ENCODE measurements at regions not wholly inside any gene's neighbourhood (a gene's known extent, or its start where the extent isn't known, plus 50 kb on each side); places are given as distances from the start of the nearest gene placed in this dataset.
"Not testable (repeated sequence)": the region's sequence is repeated elsewhere in the genome, so short reads cannot be mapped to it uniquely, and the experiment has no call there.

- H3K9ac ChIP-seq (ENCODE audit: low read depth, low read length): no peak overlapping the region
- no peak overlapping the region for H3K4me3 ChIP-seq (ENCODE audit: low read depth, low read length)
- no peaks in the 10 kb centered on the region for H3K36me3 ChIP-seq (ENCODE audit: control insufficient read depth, insufficient read depth, low read length)
- no peak overlapping the region for H3K27ac ChIP-seq (ENCODE audit: low read depth, low read length)
- H3K9me3 ChIP-seq (ENCODE audit: control insufficient read depth, insufficient read depth, low read length): no peaks in the 10 kb centered on the region
- H3K4me1 ChIP-seq (ENCODE audit: control insufficient read depth, insufficient read depth, low read length): peaks cover 7% of the 10 kb centered on the region
- H3K27me3 ChIP-seq (ENCODE audit: control insufficient read depth, insufficient read depth, low read length): no peaks in the 10 kb centered on the region
Observed at GRCh38 chr2:198640463-198640862, 817.3 kb downstream of the SATB2 start.

- Histone ChIP-seq H3K4me1 (ENCODE audit: control insufficient read depth, insufficient read depth, low read length) (peaks cover 7% of the 10 kb centered on the region), H3K36me3 (ENCODE audit: control insufficient read depth, insufficient read depth, low read length) (no peaks in the 10 kb centered on the region), H3K27ac (ENCODE audit: low read depth, low read length) (no peak overlapping the region), H3K4me3 (ENCODE audit: low read depth, low read length) (no peak overlapping the region), H3K9ac (ENCODE audit: low read depth, low read length) (no peak overlapping the region), H3K27me3 (ENCODE audit: control insufficient read depth, insufficient read depth, low read length) (no peaks in the 10 kb centered on the region), H3K9me3 (ENCODE audit: control insufficient read depth, insufficient read depth, low read length) (no peaks in the 10 kb centered on the region)
Observed at GRCh38 chr2:198639580-198639979, 818.2 kb downstream of the SATB2 start.

GRCh38 chr2:198638577-198638976 lies 819.2 kb downstream of the SATB2 start:
- Histone ChIP-seq H3K4me3 (ENCODE audit: low read depth, low read length) (no peak overlapping the region), H3K36me3 (ENCODE audit: control insufficient read depth, insufficient read depth, low read length) (no peaks in the 10 kb centered on the region), H3K27ac (ENCODE audit: low read depth, low read length) (no peak overlapping the region), H3K9me3 (ENCODE audit: control insufficient read depth, insufficient read depth, low read length) (no peaks in the 10 kb centered on the region), H3K4me1 (ENCODE audit: control insufficient read depth, insufficient read depth, low read length) (peaks cover 7% of the 10 kb centered on the region), H3K27me3 (ENCODE audit: control insufficient read depth, insufficient read depth, low read length) (no peaks in the 10 kb centered on the region), H3K9ac (ENCODE audit: low read depth, low read length) (no peak overlapping the region)

- Histone ChIP-seq H3K9me3 (ENCODE audit: control insufficient read depth, insufficient read depth, low read length) (no peaks in the 10 kb centered on the region), H3K36me3 (ENCODE audit: control insufficient read depth, insufficient read depth, low read length) (no peaks in the 10 kb centered on the region), H3K9ac (ENCODE audit: low read depth, low read length) (no peak overlapping the region)
Observed at GRCh38 chr2:198630384-198630783, 826.0 kb downstream of the PLCL1 start.

GRCh38 chr2:198628596-198628995 lies 824.2 kb downstream of the PLCL1 start:
- Histone ChIP-seq H3K36me3 (ENCODE audit: control insufficient read depth, insufficient read depth, low read length) (no peaks in the 10 kb centered on the region), H3K4me3 (ENCODE audit: low read depth, low read length) (no peak overlapping the region), H3K4me1 (ENCODE audit: control insufficient read depth, insufficient read depth, low read length) (no peaks in the 10 kb centered on the region), H3K27me3 (ENCODE audit: control insufficient read depth, insufficient read depth, low read length) (no peaks in the 10 kb centered on the region), H3K27ac (ENCODE audit: low read depth, low read length) (no peak overlapping the region), H3K9ac (ENCODE audit: low read depth, low read length) (no peak overlapping the region), H3K9me3 (ENCODE audit: control insufficient read depth, insufficient read depth, low read length) (no peaks in the 10 kb centered on the region)

More at GRCh38 chr2:198630384-198630783, 826.0 kb downstream of the PLCL1 start:
- Histone ChIP-seq H3K27ac (ENCODE audit: low read depth, low read length) (no peak overlapping the region), H3K27me3 (ENCODE audit: control insufficient read depth, insufficient read depth, low read length) (no peaks in the 10 kb centered on the region), H3K4me3 (ENCODE audit: low read depth, low read length) (no peak overlapping the region), H3K4me1 (ENCODE audit: control insufficient read depth, insufficient read depth, low read length) (no peaks in the 10 kb centered on the region)

- H3K27ac ChIP-seq (ENCODE audit: low read depth, low read length): no peak overlapping the region
- H3K9ac ChIP-seq (ENCODE audit: low read depth, low read length): no peak overlapping the region
- H3K4me1 ChIP-seq (ENCODE audit: control insufficient read depth, insufficient read depth, low read length): no peaks in the 10 kb centered on the region; the same call in 1 of the 2 replicates
- H3K9me3 ChIP-seq (ENCODE audit: control insufficient read depth, insufficient read depth, low read length): no peaks in the 10 kb centered on the region
- no peaks in the 10 kb centered on the region for H3K36me3 ChIP-seq (ENCODE audit: control insufficient read depth, insufficient read depth, low read length)
- no peaks in the 10 kb centered on the region for H3K27me3 ChIP-seq (ENCODE audit: control insufficient read depth, insufficient read depth, low read length)
- no peak overlapping the region for H3K4me3 ChIP-seq (ENCODE audit: low read depth, low read length)
Observed at GRCh38 chr2:198622986-198623730, 818.8 kb downstream of the PLCL1 start.

- no peaks in the 10 kb centered on the region for H3K36me3 ChIP-seq (ENCODE audit: control insufficient read depth, insufficient read depth, low read length)
- H3K27ac ChIP-seq (ENCODE audit: low read depth, low read length): no peak overlapping the region
- H3K4me1 ChIP-seq (ENCODE audit: control insufficient read depth, insufficient read depth, low read length): no peaks in the 10 kb centered on the region
- H3K4me3 ChIP-seq (ENCODE audit: low read depth, low read length): no peak overlapping the region
- no peak overlapping the region for H3K9ac ChIP-seq (ENCODE audit: low read depth, low read length)
- H3K27me3 ChIP-seq (ENCODE audit: control insufficient read depth, insufficient read depth, low read length): no peaks in the 10 kb centered on the region
- no peaks in the 10 kb centered on the region for H3K9me3 ChIP-seq (ENCODE audit: control insufficient read depth, insufficient read depth, low read length)
Observed at GRCh38 chr2:198615972-198616371, 811.6 kb downstream of the PLCL1 start.

- no peaks in the 10 kb centered on the region for H3K4me1 ChIP-seq (ENCODE audit: control insufficient read depth, insufficient read depth, low read length)
- no peak overlapping the region for H3K9ac ChIP-seq (ENCODE audit: low read depth, low read length)
- H3K27ac ChIP-seq (ENCODE audit: low read depth, low read length): no peak overlapping the region
- H3K4me3 ChIP-seq (ENCODE audit: low read depth, low read length): no peak overlapping the region
- H3K36me3 ChIP-seq (ENCODE audit: control insufficient read depth, insufficient read depth, low read length): no peaks in the 10 kb centered on the region
- H3K9me3 ChIP-seq (ENCODE audit: control insufficient read depth, insufficient read depth, low read length): no peaks in the 10 kb centered on the region
- H3K27me3 ChIP-seq (ENCODE audit: control insufficient read depth, insufficient read depth, low read length): no peaks in the 10 kb centered on the region
Observed at GRCh38 chr2:198611201-198611600, 806.8 kb downstream of the PLCL1 start.

- no peak overlapping the region for H3K4me3 ChIP-seq (ENCODE audit: low read depth, low read length)
- H3K9ac ChIP-seq (ENCODE audit: low read depth, low read length): no peak overlapping the region
- no peaks in the 10 kb centered on the region for H3K27me3 ChIP-seq (ENCODE audit: control insufficient read depth, insufficient read depth, low read length)
- no peak overlapping the region for H3K27ac ChIP-seq (ENCODE audit: low read depth, low read length)
- H3K4me1 ChIP-seq (ENCODE audit: control insufficient read depth, insufficient read depth, low read length): no peaks in the 10 kb centered on the region
- H3K36me3 ChIP-seq (ENCODE audit: control insufficient read depth, insufficient read depth, low read length): no peaks in the 10 kb centered on the region
- no peaks in the 10 kb centered on the region for H3K9me3 ChIP-seq (ENCODE audit: control insufficient read depth, insufficient read depth, low read length)
Observed at GRCh38 chr2:198604599-198604998, 800.2 kb downstream of the PLCL1 start.

- H3K27ac ChIP-seq (ENCODE audit: low read depth, low read length); H3K4me1 ChIP-seq (ENCODE audit: control insufficient read depth, insufficient read depth, low read length); H3K9ac ChIP-seq (ENCODE audit: low read depth, low read length); H3K9me3 ChIP-seq (ENCODE audit: control insufficient read depth, insufficient read depth, low read length); H3K36me3 ChIP-seq (ENCODE audit: control insufficient read depth, insufficient read depth, low read length); H3K27me3 ChIP-seq (ENCODE audit: control insufficient read depth, insufficient read depth, low read length); H3K4me3 ChIP-seq (ENCODE audit: low read depth, low read length): not testable (repeated sequence)
Observed at GRCh38 chr2:198602986-198603385, 798.6 kb downstream of the PLCL1 start.

GRCh38 chr2:198597648-198598047 lies 793.3 kb downstream of the PLCL1 start:
- Histone ChIP-seq H3K9ac (ENCODE audit: low read depth, low read length) (no peak overlapping the region), H3K27me3 (ENCODE audit: control insufficient read depth, insufficient read depth, low read length) (no peaks in the 10 kb centered on the region), H3K27ac (ENCODE audit: low read depth, low read length) (no peak overlapping the region), H3K9me3 (ENCODE audit: control insufficient read depth, insufficient read depth, low read length) (no peaks in the 10 kb centered on the region), H3K36me3 (ENCODE audit: control insufficient read depth, insufficient read depth, low read length) (no peaks in the 10 kb centered on the region), H3K4me1 (ENCODE audit: control insufficient read depth, insufficient read depth, low read length) (no peaks in the 10 kb centered on the region), H3K4me3 (ENCODE audit: low read depth, low read length) (no peak overlapping the region)
